Lung (tissue), 11 donors: ENCODE measurements at regions not wholly inside any gene's neighbourhood (a gene's known extent, or its start where the extent isn't known, plus 50 kb on each side); places are given as distances from the start of the nearest gene placed in this dataset.

Source experiments
- ATAC-seq: fragments of 200-7000 bp; cut with Tn5 transposase; one replicate; pipeline ENCODE4 v1.9.1; 2020; ENCODE audit warnings: moderate number of reproducible peaks; ENCODE audit not compliant: insufficient read depth, low FRiP score
- DNase-seq, 3 donors: peaks; one replicate each; pipeline ENCODE4 v3.0.0-alpha.2; 2013 to 2017
- H3K27ac ChIP-seq, 2 donors: one replicate each; pipeline ENCODE4 v1.5.1; 2013; ENCODE audit warnings: mild to moderate bottlenecking in 2 of 2, moderate library complexity in 2 of 2, control low read depth in 1 of 2, inconsistent platforms in 1 of 2, low read depth in 1 of 2, low read length in 1 of 2
- H3K27me3 ChIP-seq, 3 donors: one replicate each; pipeline ENCODE4 v1.5.1; 2013; ENCODE audit warnings: low read length in 2 of 3; ENCODE audit not compliant: control insufficient read depth in 3 of 3, insufficient read depth in 3 of 3
- H3K36me3 ChIP-seq, 4 donors: one replicate each; pipeline ENCODE4 v1.5.1; 2013; ENCODE audit warnings: low read length in 4 of 4, mild to moderate bottlenecking in 1 of 4, moderate library complexity in 1 of 4; ENCODE audit not compliant: control insufficient read depth in 4 of 4, insufficient read depth in 4 of 4
- H3K4me1 ChIP-seq, 5 donors: one replicate each; pipeline ENCODE4 v1.5.1; 2013; ENCODE audit warnings: low read length in 5 of 5, mild to moderate bottlenecking in 2 of 5, moderate library complexity in 1 of 5; ENCODE audit not compliant: control insufficient read depth in 5 of 5, insufficient read depth in 5 of 5
- H3K4me3 ChIP-seq: one replicate; pipeline ENCODE4 v1.5.1; 2013; ENCODE audit warnings: mild to moderate bottlenecking, control low read depth, moderate library complexity
- H3K9ac ChIP-seq, 2 donors: one replicate each; pipeline ENCODE4 v1.5.1; 2013; ENCODE audit warnings: low read length in 2 of 2, control low read depth in 1 of 2; ENCODE audit not compliant: insufficient read depth in 1 of 2
- H3K9me3 ChIP-seq, 4 donors: one replicate each; pipeline ENCODE4 v1.5.1; 2013; ENCODE audit warnings: low read length in 3 of 4, mild to moderate bottlenecking in 1 of 4, moderate library complexity in 1 of 4; ENCODE audit not compliant: control insufficient read depth in 4 of 4, insufficient read depth in 3 of 4
- CTCF ChIP-seq: IDR thresholded peaks from 2 replicates; pipeline ENCODE4 v1.5.1; 2012; ENCODE audit warnings: mild to moderate bottlenecking; ENCODE audit errors: control extremely low read depth, extremely low read depth
- WGBS, 2 donors: extraction: QIAGEN DNeasy Blood & Tissue Kit; methylation state at CpG; one replicate each; pipeline ENCODE4 v1.1.7; 2013; 5-methylcytosine and 5-hydroxymethylcytosine counted together
- donor health status: control.
- donor health status: control.
- donor health status: Bipolar disorder and iron deficiency.
- donor health status: healthy.
- donor health status: DM: yes; HTN: yes; CAD: no.

DNA sequence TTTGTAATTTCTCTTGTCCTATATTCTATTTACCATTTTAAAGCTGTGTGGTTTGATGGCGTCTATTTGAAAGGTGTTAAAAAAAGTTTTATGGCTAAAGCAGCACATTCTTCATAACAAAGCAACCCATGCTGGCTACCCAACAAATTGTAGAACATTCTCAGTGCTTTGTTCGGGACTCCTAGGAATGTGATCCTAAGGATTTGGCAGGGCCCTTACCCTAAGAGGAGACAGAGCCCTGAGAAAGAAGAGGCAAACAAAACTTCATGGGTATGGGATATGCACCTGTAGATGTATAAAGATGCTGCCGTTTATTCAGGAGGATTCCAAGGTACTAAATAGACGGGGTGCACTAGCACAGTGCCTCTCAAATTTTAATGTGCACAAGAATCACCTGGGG lies 370.8 kb upstream of the DIPK2B start:
- Histone ChIP-seq H3K9ac (no peak overlapping the region), H3K27me3 (peaks cover 0 to 2% (median under 1%) of the 10 kb centered on the region in 3 donors), H3K4me1 (no peaks in the 10 kb centered on the region), H3K4me3 (no peak overlapping the region), H3K36me3 (no peaks in the 10 kb centered on the region), H3K9me3 (no peaks in the 10 kb centered on the region), H3K27ac (no peak overlapping the region)
- no peak for ATAC-seq
- no peak for TF ChIP-seq CTCF
- DNase-seq, result no peak
- WGBS, 2 donors, result 71 to 91% methylated on average over 4 of the region's 4 CpGs

DNA sequence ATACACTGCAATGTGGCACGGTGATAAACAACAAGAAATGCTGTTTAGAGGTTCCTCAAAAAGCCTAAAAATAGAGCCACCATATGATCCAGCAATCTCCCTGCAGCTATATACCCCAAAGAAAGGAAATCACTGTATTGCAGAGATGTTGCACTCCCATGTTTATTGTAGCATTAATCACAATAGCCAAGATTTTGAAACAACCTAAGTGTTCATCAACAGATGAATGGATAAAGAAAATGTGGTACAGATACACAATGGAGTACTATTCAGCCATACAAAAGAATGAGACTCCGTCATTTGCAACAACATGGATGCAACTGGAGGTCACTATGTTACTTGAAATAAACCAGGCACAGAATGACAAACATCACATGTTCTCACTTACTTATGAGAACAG lies 365.8 kb upstream of the DIPK2B start:
- Histone ChIP-seq H3K4me3 (no peak overlapping the region), H3K27me3 (peaks cover 0 to 6% (median 2%) of the 10 kb centered on the region in 3 donors), H3K4me1 (no peaks in the 10 kb centered on the region), H3K27ac (no peak overlapping the region), H3K36me3 (no peaks in the 10 kb centered on the region), H3K9ac (no peak overlapping the region), H3K9me3 (no peaks in the 10 kb centered on the region)
- no peak for DNase-seq
- ATAC-seq, result no peak
- TF ChIP-seq CTCF, result no peak
- 74 to 92% methylated on average over 2 of the region's 2 CpGs for WGBS, 2 donors

GRCh38 chrX:45557387-45557786 lies 356.7 kb upstream of the DIPK2B start:
- Histone ChIP-seq H3K9ac (no peak overlapping the region), H3K27me3 (peaks cover 0 to 9% (median 4%) of the 10 kb centered on the region in 3 donors), H3K36me3 (no peaks in the 10 kb centered on the region), H3K27ac (no peak overlapping the region), H3K4me3 (no peak overlapping the region), H3K4me1 (no peaks in the 10 kb centered on the region), H3K9me3 (peaks cover 0 to 2% (median 0%) of the 10 kb centered on the region in 4 donors)
- no peak for TF ChIP-seq CTCF
- WGBS, 2 donors, result 43 to 86% methylated on average over 2 of the region's 2 CpGs
- no peak for DNase-seq
- ATAC-seq, result no peak

GRCh38 chrX:45554736-45555135 lies 354.1 kb upstream of the DIPK2B start:
- DNase-seq (peak in 2 of 3 donors; percentile 59 to 67), ATAC-seq (no peak)
- Histone ChIP-seq H3K4me1 (no peaks in the 10 kb centered on the region), H3K27ac (no peak overlapping the region), H3K36me3 (no peaks in the 10 kb centered on the region), H3K9ac (no peak overlapping the region), H3K9me3 (peaks cover 0 to 2% (median 0%) of the 10 kb centered on the region in 4 donors), H3K27me3 (peaks cover 0 to 9% (median 3%) of the 10 kb centered on the region in 3 donors), H3K4me3 (no peak overlapping the region)
- TF ChIP-seq CTCF, result no peak
- WGBS, 2 donors, result 69 to 91% methylated on average over 1 of the region's 1 CpG
